Memory B cell (primary cell): ENCODE measurements at regions not wholly inside any gene's neighbourhood (a gene's known extent, or its start where the extent isn't known, plus 50 kb on each side); places are given as distances from the start of the nearest gene placed in this dataset.

Experiments
- ATAC-seq: fragments of 150-1000 bp; cut with Tn5 transposase; 2 replicates; pipeline ENCODE4 v1.10.0; 2021; ENCODE audit warnings: low read depth, mild to moderate bottlenecking, moderate library complexity
- DNase-seq, 2 donors: peaks; one replicate each; pipeline ENCODE4 v3.0.0; 2022; ENCODE audit warnings: low spot score in 2 of 2
- H3K27ac Mint-ChIP-seq: one replicate; pipeline ENCODE4 v1.8.0; 2022; ENCODE audit warnings: mild to moderate bottlenecking, moderate library complexity, mixed read lengths
- H3K27me3 Mint-ChIP-seq: one replicate; pipeline ENCODE4 v1.8.0; 2022; ENCODE audit warnings: mixed read lengths
- H3K36me3 Mint-ChIP-seq: one replicate; pipeline ENCODE4 v1.8.0; 2022; ENCODE audit warnings: mild to moderate bottlenecking, mixed read lengths
- H3K4me1 Mint-ChIP-seq: one replicate; pipeline ENCODE4 v1.8.0; 2022; ENCODE audit warnings: mixed read lengths
- H3K4me3 Mint-ChIP-seq: one replicate; pipeline ENCODE4 v1.8.0; 2022; ENCODE audit warnings: mild to moderate bottlenecking, moderate library complexity, mixed read lengths
- H3K9me3 Mint-ChIP-seq: one replicate; pipeline ENCODE4 v1.8.0; 2022; ENCODE audit warnings: mixed read lengths

- Mint-ChIP-seq H3K4me1 (no peaks in the 10 kb centered on the region), H3K36me3 (no peaks in the 10 kb centered on the region), H3K27me3 (no peaks in the 10 kb centered on the region), H3K27ac (no peak overlapping the region), H3K9me3 (no peaks in the 10 kb centered on the region), H3K4me3 (no peak overlapping the region)
- DNase-seq (no peak), ATAC-seq (no peak)
These were observed 506.8 kb upstream of the LRATD1 start for GRCh38 chr2:14125624-14126293.

DNA sequence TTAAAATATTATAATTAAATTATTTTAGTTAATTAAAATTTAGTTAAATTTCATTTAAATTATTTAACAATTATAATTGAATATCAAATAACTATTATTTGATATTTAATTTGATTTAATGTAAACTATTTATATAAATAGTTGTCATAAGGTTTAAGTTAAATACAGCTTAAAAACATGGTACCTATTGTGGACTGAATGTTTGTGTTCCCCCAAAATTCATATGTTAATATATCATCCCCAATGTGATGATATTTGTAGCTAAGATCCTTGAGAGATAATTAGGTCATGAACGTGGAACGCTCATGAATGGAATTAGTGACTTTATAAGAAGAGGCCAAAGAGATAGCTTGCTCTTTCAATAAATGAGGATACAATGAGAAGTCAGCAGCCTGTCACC is 505.7 kb upstream of the LRATD1 start:
- H3K36me3 Mint-ChIP-seq, result no peaks in the 10 kb centered on the region
- H3K4me3 Mint-ChIP-seq, result no peak overlapping the region
- H3K27me3 Mint-ChIP-seq, result no peaks in the 10 kb centered on the region
- ATAC-seq (no peak), DNase-seq (no peak)
- H3K4me1 Mint-ChIP-seq, result no peaks in the 10 kb centered on the region
- no peak overlapping the region for H3K27ac Mint-ChIP-seq
- no peaks in the 10 kb centered on the region for H3K9me3 Mint-ChIP-seq

DNA sequence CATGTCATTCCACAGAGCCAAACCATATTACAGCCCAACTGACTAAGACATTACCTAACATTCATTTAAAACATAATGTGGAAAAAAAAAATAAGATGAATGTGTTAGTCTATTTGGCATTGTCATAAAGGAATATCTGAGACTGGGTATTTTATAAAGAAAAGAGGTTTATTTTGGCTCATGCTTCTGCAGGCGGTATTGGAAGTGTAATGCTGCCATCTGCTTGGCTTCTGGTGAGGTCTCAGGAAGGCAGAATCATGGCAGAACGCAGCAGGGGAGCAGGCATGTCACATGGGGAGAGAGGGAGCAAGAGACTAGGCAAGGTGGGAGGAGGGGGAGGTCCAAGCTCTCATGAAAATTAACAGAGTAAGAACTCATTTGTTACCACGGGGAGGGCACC is 504.8 kb upstream of the LRATD1 start:
- Mint-ChIP-seq H3K4me3 (no peak overlapping the region), H3K36me3 (no peaks in the 10 kb centered on the region)
- DNase-seq, result no peak

GRCh38 chr2:14132386-14132785 is 500.1 kb upstream of the LRATD1 start:
- no peak overlapping the region for H3K27ac Mint-ChIP-seq
- H3K9me3 Mint-ChIP-seq, result peaks cover 7% of the 10 kb centered on the region
- DNase-seq, result no peak
- ATAC-seq, result no peak
- no peaks in the 10 kb centered on the region for H3K36me3 Mint-ChIP-seq
- no peaks in the 10 kb centered on the region for H3K4me1 Mint-ChIP-seq
- no peak overlapping the region for H3K4me3 Mint-ChIP-seq
- H3K27me3 Mint-ChIP-seq, result no peaks in the 10 kb centered on the region

More for the DNA sequence above, 504.8 kb upstream of the LRATD1 start:
- H3K9me3 Mint-ChIP-seq, result no peaks in the 10 kb centered on the region
- H3K27ac Mint-ChIP-seq, result no peak overlapping the region
- H3K4me1 Mint-ChIP-seq, result no peaks in the 10 kb centered on the region
- no peak for ATAC-seq
- no peaks in the 10 kb centered on the region for H3K27me3 Mint-ChIP-seq

- H3K27ac Mint-ChIP-seq, result no peak overlapping the region
- H3K9me3 Mint-ChIP-seq, result peaks cover 7% of the 10 kb centered on the region
- H3K4me3 Mint-ChIP-seq, result no peak overlapping the region
These were observed 497.7 kb upstream of the LRATD1 start for GRCh38 chr2:14134771-14135170.

DNA sequence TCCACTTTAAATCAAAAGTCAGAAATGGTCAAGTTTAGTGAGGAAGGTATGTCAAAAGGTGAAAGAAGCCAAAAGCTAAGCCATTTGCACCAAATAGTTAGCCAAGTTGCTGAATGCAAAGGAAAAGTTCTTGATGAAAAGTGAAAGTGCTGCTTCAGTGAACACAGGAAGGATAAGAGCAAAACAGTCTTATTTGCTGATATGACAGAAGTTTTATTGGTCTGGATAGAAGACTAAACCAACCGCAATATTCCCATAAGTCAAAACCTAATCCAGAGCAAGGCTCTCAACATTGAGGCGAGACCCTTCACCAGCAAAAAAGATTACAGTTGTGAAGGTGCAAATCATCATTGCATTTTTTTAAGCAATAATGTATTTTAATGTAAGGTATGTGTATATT is 496.5 kb upstream of the LRATD1 start:
- Mint-ChIP-seq H3K27ac (no peak overlapping the region), H3K27me3 (no peaks in the 10 kb centered on the region), H3K4me1 (no peaks in the 10 kb centered on the region), H3K36me3 (no peaks in the 10 kb centered on the region), H3K9me3 (peaks cover 7% of the 10 kb centered on the region), H3K4me3 (no peak overlapping the region)
- no peak for ATAC-seq
- no peak for DNase-seq

More at GRCh38 chr2:14134771-14135170, 497.7 kb upstream of the LRATD1 start:
- Mint-ChIP-seq H3K4me1 (no peaks in the 10 kb centered on the region), H3K27me3 (no peaks in the 10 kb centered on the region), H3K36me3 (no peaks in the 10 kb centered on the region)
- DNase-seq (no peak), ATAC-seq (no peak)

- H3K27me3 Mint-ChIP-seq, result no peaks in the 10 kb centered on the region
- ATAC-seq (no peak), DNase-seq (no peak)
- H3K4me1 Mint-ChIP-seq, result no peaks in the 10 kb centered on the region
- H3K36me3 Mint-ChIP-seq, result no peaks in the 10 kb centered on the region
- no peak overlapping the region for H3K27ac Mint-ChIP-seq
- no peak overlapping the region for H3K4me3 Mint-ChIP-seq
- peaks cover 7% of the 10 kb centered on the region for H3K9me3 Mint-ChIP-seq
These were observed 494.9 kb upstream of the LRATD1 start for GRCh38 chr2:14137643-14138042.

DNA sequence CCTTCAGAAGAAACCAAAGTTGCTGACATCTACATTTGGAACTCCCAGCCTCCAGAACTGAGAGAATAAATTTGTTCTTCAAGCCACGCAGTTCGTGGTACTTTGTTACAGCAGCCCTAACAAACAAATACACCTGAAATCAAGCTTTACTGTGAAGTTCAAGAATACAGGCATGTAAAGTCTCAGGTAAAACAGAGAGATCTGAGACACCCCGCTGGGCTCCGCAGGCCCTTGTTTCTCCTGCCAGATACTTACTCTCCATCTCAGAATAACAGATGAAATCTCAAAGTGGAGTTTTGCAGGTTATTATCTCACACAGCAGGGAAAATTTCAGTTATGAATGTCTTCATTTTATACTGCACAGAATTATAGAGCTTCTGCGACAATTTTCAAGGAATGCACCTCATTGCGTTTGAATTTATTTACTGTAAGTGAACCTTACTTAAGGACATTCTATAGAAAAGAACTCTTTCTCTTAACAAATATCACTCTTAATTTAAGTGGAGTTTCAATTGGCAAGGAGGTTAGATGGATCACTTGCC is 492.4 kb upstream of the LRATD1 start:
- Mint-ChIP-seq H3K9me3 (peaks cover 4% of the 10 kb centered on the region), H3K36me3 (no peaks in the 10 kb centered on the region), H3K4me1 (no peaks in the 10 kb centered on the region), H3K27me3 (no peaks in the 10 kb centered on the region), H3K4me3 (no peak overlapping the region), H3K27ac (no peak overlapping the region)
- no peak for ATAC-seq
- DNase-seq, result no peak

- Mint-ChIP-seq H3K9me3 (peaks cover 4% of the 10 kb centered on the region), H3K36me3 (no peaks in the 10 kb centered on the region), H3K4me3 (no peak overlapping the region), H3K27ac (no peak overlapping the region), H3K4me1 (no peaks in the 10 kb centered on the region), H3K27me3 (no peaks in the 10 kb centered on the region)
- ATAC-seq (no peak), DNase-seq (no peak)
These were observed 489.1 kb upstream of the LRATD1 start for GRCh38 chr2:14143435-14143834.

GRCh38 chr2:14148216-14148615 is 484.3 kb upstream of the LRATD1 start:
- no peak overlapping the region for H3K27ac Mint-ChIP-seq
- no peaks in the 10 kb centered on the region for H3K36me3 Mint-ChIP-seq
- no peak for DNase-seq
- ATAC-seq, result no peak
- peaks cover 4% of the 10 kb centered on the region for H3K9me3 Mint-ChIP-seq
- no peaks in the 10 kb centered on the region for H3K27me3 Mint-ChIP-seq
- H3K4me1 Mint-ChIP-seq, result no peaks in the 10 kb centered on the region
- no peak overlapping the region for H3K4me3 Mint-ChIP-seq

DNA sequence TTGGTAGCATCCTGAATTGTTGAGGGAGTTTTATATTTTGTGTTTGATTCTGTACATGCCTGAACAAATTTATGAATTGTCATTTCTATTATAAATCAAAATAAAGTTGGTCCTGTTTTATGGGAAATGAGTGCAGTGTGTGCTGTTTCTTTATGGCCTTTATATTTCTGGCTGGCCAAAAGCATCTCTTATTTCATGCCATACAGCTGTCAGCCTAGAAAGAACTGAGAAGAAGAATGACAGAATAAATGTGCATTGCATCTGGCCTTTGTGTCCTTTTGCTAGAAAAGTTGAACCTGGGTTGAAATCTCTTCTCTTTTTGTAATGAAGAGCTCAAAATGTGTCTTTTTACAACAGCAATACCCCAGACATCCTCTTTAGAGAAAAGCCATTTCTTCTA is 474.7 kb upstream of the LRATD1 start:
- Mint-ChIP-seq H3K36me3 (no peaks in the 10 kb centered on the region), H3K27me3 (no peaks in the 10 kb centered on the region), H3K9me3 (peaks cover 2% of the 10 kb centered on the region), H3K27ac (no peak overlapping the region), H3K4me1 (no peaks in the 10 kb centered on the region), H3K4me3 (no peak overlapping the region)
- ATAC-seq (no peak), DNase-seq (no peak)

- H3K4me1 Mint-ChIP-seq, result no peaks in the 10 kb centered on the region
These were observed 452.2 kb upstream of the LRATD1 start for GRCh38 chr2:14180333-14180732.

DNA sequence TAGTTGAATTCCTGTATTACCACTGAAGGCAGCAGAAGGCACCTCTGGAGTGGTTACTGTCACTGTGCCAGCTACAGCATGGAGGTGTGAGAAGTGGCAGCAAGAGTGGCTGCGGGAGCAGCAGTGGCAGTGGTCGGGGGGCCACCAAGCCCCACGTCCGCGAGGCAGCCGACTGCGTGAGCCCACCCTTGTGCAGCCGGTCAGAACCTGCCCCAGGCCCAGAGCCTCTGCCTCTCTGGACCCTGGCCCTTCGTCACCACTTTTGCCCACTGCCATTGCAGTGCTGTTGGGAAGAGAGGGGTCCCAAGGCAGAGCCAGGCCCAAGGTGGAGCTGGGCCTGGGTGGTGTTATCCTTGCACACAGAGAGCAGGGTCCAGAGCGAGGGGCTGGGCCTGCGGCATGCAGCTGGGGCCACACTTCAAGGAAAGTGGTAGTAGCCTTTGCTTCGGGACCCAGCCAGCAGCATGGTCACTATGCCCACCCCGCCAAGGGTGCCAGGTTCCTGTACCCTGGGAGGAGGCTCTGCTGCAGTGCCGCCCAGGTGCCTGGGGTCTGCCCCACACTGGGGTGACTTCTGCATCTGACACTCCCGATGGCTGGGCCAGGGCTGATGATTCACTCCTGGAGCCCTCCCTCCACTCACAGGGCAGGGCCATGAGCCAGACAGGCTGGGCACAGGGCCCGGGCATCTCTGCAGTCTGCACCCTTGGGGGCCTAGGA is 450.1 kb upstream of the LRATD1 start:
- Mint-ChIP-seq H3K9me3 (no peaks in the 10 kb centered on the region), H3K4me1 (no peaks in the 10 kb centered on the region), H3K27me3 (no peaks in the 10 kb centered on the region), H3K4me3 (no peak overlapping the region), H3K36me3 (no peaks in the 10 kb centered on the region), H3K27ac (no peak overlapping the region)
- no peak for ATAC-seq
- DNase-seq, result no peak

More at GRCh38 chr2:14180333-14180732, 452.2 kb upstream of the LRATD1 start:
- Mint-ChIP-seq H3K27ac (no peak overlapping the region), H3K36me3 (no peaks in the 10 kb centered on the region), H3K9me3 (peaks cover 6% of the 10 kb centered on the region), H3K27me3 (no peaks in the 10 kb centered on the region), H3K4me3 (no peak overlapping the region)
- ATAC-seq, result no peak
- DNase-seq, result no peak

GRCh38 chr2:14185906-14186305 is 446.6 kb upstream of the LRATD1 start:
- no peak for ATAC-seq

More at GRCh38 chr2:14185906-14186305, 446.6 kb upstream of the LRATD1 start:
- Mint-ChIP-seq H3K27me3 (no peaks in the 10 kb centered on the region), H3K27ac (no peak overlapping the region), H3K4me1 (no peaks in the 10 kb centered on the region), H3K4me3 (no peak overlapping the region), H3K36me3 (no peaks in the 10 kb centered on the region), H3K9me3 (peaks cover 3% of the 10 kb centered on the region)
- no peak for DNase-seq
